ENCODE measurements at regions not wholly inside any gene's neighbourhood (a gene's known extent, or its start where the extent isn't known, plus 50 kb on each side); places are given as distances from the start of the nearest gene placed in this dataset.

- H3K27ac ChIP-seq (ENCODE audit: low read depth, low read length): no peak overlapping the region
- peaks cover 3% of the 10 kb centered on the region for H3K4me1 ChIP-seq (ENCODE audit: control insufficient read depth, insufficient read depth, low read length)
- Mint-ChIP-seq H3K36me3 (ENCODE audit: low read depth) (no peaks in the 10 kb centered on the region), H3K4me3 (no peak overlapping the region), H3K27ac (no peak overlapping the region), H3K4me1 (peaks cover 8% of the 10 kb centered on the region), H3K9me3 (no peaks in the 10 kb centered on the region), H3K27me3 (ENCODE audit: insufficient read depth) (no peaks in the 10 kb centered on the region)
- no peak overlapping the region for H3K9ac ChIP-seq (ENCODE audit: extremely low read depth, low read length, poor library complexity, severe bottlenecking)
- H3K4me3 ChIP-seq (ENCODE audit: low read length): no peak overlapping the region
- H3K36me3 ChIP-seq (ENCODE audit: control insufficient read depth, insufficient read depth, low read length): no peaks in the 10 kb centered on the region
- H3K27me3 ChIP-seq (ENCODE audit: control insufficient read depth, insufficient read depth, low read length, poor library complexity, severe bottlenecking): no peaks in the 10 kb centered on the region
- no peak for DNase-seq
- 91 to 100% methylated on average over 1 to 3 of the region's 3 CpGs for WGBS, 2 experiments (ENCODE audit: insufficient coverage in 1 of 2, insufficient read length in 1 of 2)
- no peaks in the 10 kb centered on the region for H3K9me3 ChIP-seq (ENCODE audit: control insufficient read depth, low read length)
- no peak for TF ChIP-seq CTCF (conservative IDR thresholded peaks at IDR 0.05)
These were observed 108.3 kb upstream of the FER start for GRCh38 chr5:108639366-108639765.

- H3K36me3 ChIP-seq (ENCODE audit: control insufficient read depth, insufficient read depth, low read length): no peaks in the 10 kb centered on the region
- no peak for TF ChIP-seq CTCF (conservative IDR thresholded peaks at IDR 0.05)
- H3K9me3 ChIP-seq (ENCODE audit: control insufficient read depth, low read length): no peaks in the 10 kb centered on the region
- H3K9ac ChIP-seq (ENCODE audit: extremely low read depth, low read length, poor library complexity, severe bottlenecking): no peak overlapping the region
- Mint-ChIP-seq H3K27me3 (ENCODE audit: insufficient read depth) (no peaks in the 10 kb centered on the region), H3K36me3 (ENCODE audit: low read depth) (no peaks in the 10 kb centered on the region), H3K4me3 (no peak overlapping the region), H3K4me1 (peaks cover 8% of the 10 kb centered on the region), H3K9me3 (no peaks in the 10 kb centered on the region), H3K27ac (no peak overlapping the region)
- H3K4me1 ChIP-seq (ENCODE audit: control insufficient read depth, insufficient read depth, low read length): peaks cover 3% of the 10 kb centered on the region
- WGBS, 2 experiments (ENCODE audit: insufficient coverage in 1 of 2, insufficient read length in 1 of 2): 84 to 94% methylated on average over 2 of the region's 2 CpGs
- no peak overlapping the region for H3K4me3 ChIP-seq (ENCODE audit: low read length)
- H3K27ac ChIP-seq (ENCODE audit: low read depth, low read length): no peak overlapping the region
- H3K27me3 ChIP-seq (ENCODE audit: control insufficient read depth, insufficient read depth, low read length, poor library complexity, severe bottlenecking): no peaks in the 10 kb centered on the region
- no peak for DNase-seq
These were observed 109.7 kb upstream of the FER start for GRCh38 chr5:108638021-108638420.

GRCh38 chr5:108637134-108637533, 110.6 kb upstream of the FER start:
- Histone ChIP-seq H3K27me3 (ENCODE audit: control insufficient read depth, insufficient read depth, low read length, poor library complexity, severe bottlenecking) (no peaks in the 10 kb centered on the region), H3K4me3 (ENCODE audit: low read length) (no peak overlapping the region), H3K9me3 (ENCODE audit: control insufficient read depth, low read length) (no peaks in the 10 kb centered on the region), H3K4me1 (ENCODE audit: control insufficient read depth, insufficient read depth, low read length) (peaks cover 2% of the 10 kb centered on the region), H3K9ac (ENCODE audit: extremely low read depth, low read length, poor library complexity, severe bottlenecking) (no peak overlapping the region), H3K27ac (ENCODE audit: low read depth, low read length) (no peak overlapping the region), H3K36me3 (ENCODE audit: control insufficient read depth, insufficient read depth, low read length) (no peaks in the 10 kb centered on the region)
- peaks cover 7% of the 10 kb centered on the region for H3K4me1 Mint-ChIP-seq
- WGBS, 2 experiments (ENCODE audit: insufficient coverage in 1 of 2, insufficient read length in 1 of 2): 100% methylated on average over 1 of the region's 1 CpG; no CpG with 5 or more reads in 1 of the 2 experiments
- TF ChIP-seq CTCF (conservative IDR thresholded peaks at IDR 0.05): no peak
- H3K4me3 Mint-ChIP-seq: no peak overlapping the region
- no peaks in the 10 kb centered on the region for H3K9me3 Mint-ChIP-seq
- no peak for DNase-seq
- no peaks in the 10 kb centered on the region for H3K27me3 Mint-ChIP-seq (ENCODE audit: insufficient read depth)
- H3K36me3 Mint-ChIP-seq (ENCODE audit: low read depth): no peaks in the 10 kb centered on the region
- H3K27ac Mint-ChIP-seq: no peak overlapping the region
